GM23248 (cell line): ENCODE measurements at regions not wholly inside any gene's neighbourhood (a gene's known extent, or its start where the extent isn't known, plus 50 kb on each side); places are given as distances from the start of the nearest gene placed in this dataset.

Source experiments
- DNase-seq: peaks from one replicate; pipeline ENCODE4 v3.0.0-alpha.2; 2015
- H2AFZ ChIP-seq: fragments of 200-600 bp; sonication (generic); 2 replicates; pipeline ENCODE4 v1.6.1; 2016; ENCODE audit warnings: antibody characterized with exemption
- H3F3A ChIP-seq: fragments of 200-600 bp; sonication (generic); 2 replicates; pipeline ENCODE4 v1.6.1; 2016; ENCODE audit warnings: mild to moderate bottlenecking, antibody characterized with exemption, mixed run types; ENCODE audit not compliant: insufficient read depth
- H3K27ac ChIP-seq: fragments of 200-600 bp; sonication (generic); 2 replicates; pipeline ENCODE4 v1.5.1; 2016; ENCODE audit warnings: mild to moderate bottlenecking
- H3K27me3 ChIP-seq: fragments of 200-600 bp; sonication (generic); replicated peaks from 2 replicates; pipeline ENCODE4 v1.6.1; 2016; ENCODE audit warnings: mild to moderate bottlenecking; ENCODE audit not compliant: insufficient read depth
- H3K36me3 ChIP-seq: fragments of 200-600 bp; sonication (generic); 2 replicates; pipeline ENCODE4 v1.6.1; 2016; ENCODE audit warnings: low read depth, mild to moderate bottlenecking
- H3K4me1 ChIP-seq: fragments of 200-600 bp; sonication (generic); 2 replicates; pipeline ENCODE4 v1.6.1; 2016; ENCODE audit warnings: mild to moderate bottlenecking; ENCODE audit not compliant: insufficient read depth
- H3K4me2 ChIP-seq: fragments of 200-600 bp; sonication (generic); one replicate; pipeline ENCODE4 v1.6.1; 2016; ENCODE audit warnings: mild to moderate bottlenecking; ENCODE audit not compliant: unreplicated experiment
- H3K4me3 ChIP-seq: fragments of 200-600 bp; sonication (generic); 2 replicates; pipeline ENCODE4 v1.5.1; 2016; ENCODE audit warnings: mild to moderate bottlenecking
- H3K79me2 ChIP-seq: fragments of 200-600 bp; sonication (generic); 2 replicates; pipeline ENCODE4 v1.6.1; 2016; ENCODE audit warnings: mild to moderate bottlenecking; ENCODE audit not compliant: insufficient read depth
- H3K9ac ChIP-seq: fragments of 200-600 bp; sonication (generic); 2 replicates; pipeline ENCODE4 v1.6.1; 2016; ENCODE audit warnings: mild to moderate bottlenecking
- H3K9me2 ChIP-seq: fragments of 200-600 bp; sonication (generic); 2 replicates; pipeline ENCODE4 v1.6.1; 2016; ENCODE audit warnings: mixed run types, mild to moderate bottlenecking, moderate library complexity; ENCODE audit not compliant: insufficient read depth
- H3K9me3 ChIP-seq: fragments of 200-600 bp; sonication (generic); one replicate; pipeline ENCODE4 v1.6.1; 2017; ENCODE audit warnings: low read depth
- H4K20me1 ChIP-seq: fragments of 200-600 bp; sonication (generic); 2 replicates; pipeline ENCODE4 v1.6.0; 2016; ENCODE audit not compliant: insufficient read depth
- EZH2 ChIP-seq: fragments of 200-600 bp; sonication (generic); IDR thresholded peaks from 2 replicates; pipeline ENCODE4 v1.6.1; 2018; ENCODE audit warnings: antibody characterized with exemption, mild to moderate bottlenecking; ENCODE audit not compliant: insufficient read depth, poor library complexity, severe bottlenecking
- EZH2phosphoT487 ChIP-seq: fragments of 200-600 bp; sonication (generic); IDR thresholded peaks from 2 replicates; pipeline ENCODE4 v1.6.1; 2018; ENCODE audit warnings: antibody characterized with exemption, moderate library complexity, mild to moderate bottlenecking, low read depth; ENCODE audit not compliant: insufficient read depth
- WGBS, 2 experiments: methylation state at CpG; one replicate each; pipeline ENCODE4 v1.1.6; 2015 to 2017; ENCODE audit warnings: low lambda C conversion rate in 2 of 2, low coverage in 1 of 2; ENCODE audit errors: missing lambda C conversion rate in 2 of 2; 5-methylcytosine and 5-hydroxymethylcytosine counted together
- in situ Hi-C: fragments of 300-500 bp; cut with MboI; formaldehyde crosslinking; loops from 2 replicates; pipeline ENCODE4 v1.15.0; 2020

DNA sequence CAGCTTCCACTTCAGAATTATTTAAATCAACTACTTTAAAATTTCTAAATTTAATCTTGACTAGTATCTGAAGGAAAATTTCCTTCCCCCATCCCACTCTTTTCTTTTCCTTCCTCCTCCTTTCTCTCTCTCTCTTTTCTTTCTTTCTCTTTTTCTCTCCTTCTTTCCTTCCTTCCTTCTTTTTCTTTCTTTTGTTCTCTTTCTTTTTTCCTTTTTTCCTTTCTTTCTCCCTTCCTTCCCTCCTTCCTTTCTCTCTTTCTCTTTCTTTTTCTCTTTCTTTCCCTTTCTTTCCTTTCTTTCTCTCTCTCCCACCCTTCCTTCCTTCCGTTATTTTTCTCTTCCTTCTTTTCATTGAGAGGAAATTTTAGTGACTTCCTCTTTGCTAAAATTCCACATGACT is 132.0 kb upstream of the CDH19 start:
- TF ChIP-seq EZH2phosphoT487 (no peak), EZH2 (no peak)

DNA sequence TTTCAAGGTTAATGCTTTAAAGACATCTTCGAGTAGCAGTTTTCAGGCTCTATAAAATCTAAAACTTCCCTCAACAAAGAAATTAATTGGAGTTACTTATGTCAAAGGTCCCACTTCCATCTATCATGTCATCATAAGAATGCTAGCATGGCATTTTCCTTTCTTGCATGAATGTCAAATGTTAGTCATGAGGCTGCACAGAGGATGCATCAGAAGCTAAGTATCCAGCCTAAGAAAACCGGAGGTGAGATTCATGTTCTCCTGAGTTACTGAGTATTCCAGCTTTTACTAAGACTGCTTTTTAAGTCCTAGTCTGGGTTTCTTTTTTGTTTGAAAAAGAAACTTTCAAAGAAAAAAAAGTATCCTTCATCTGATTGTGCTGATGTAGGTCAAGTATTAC is 130.6 kb upstream of the CDH19 start:
- no peaks in the 10 kb centered on the region for H3F3A ChIP-seq
- H3K27me3 ChIP-seq, result no peaks in the 10 kb centered on the region
- DNase-seq, result no peak
- H3K9me2 ChIP-seq, result no peaks in the 10 kb centered on the region
- H3K27ac ChIP-seq, result no peak overlapping the region
- 11 to 12% methylated on average over 2 of the region's 2 CpGs for WGBS, 2 experiments
- H3K4me1 ChIP-seq, result no peaks in the 10 kb centered on the region
- H3K36me3 ChIP-seq, result no peaks in the 10 kb centered on the region
- no peak overlapping the region for H2AFZ ChIP-seq
- H3K9ac ChIP-seq, result no peak overlapping the region
- in situ Hi-C loops, result no loop called here
- no peak for TF ChIP-seq EZH2phosphoT487
- TF ChIP-seq EZH2, result no peak
- no peaks in the 10 kb centered on the region for H4K20me1 ChIP-seq
- no peak overlapping the region for H3K4me2 ChIP-seq
- H3K9me3 ChIP-seq, result no peaks in the 10 kb centered on the region
- H3K79me2 ChIP-seq, result no peaks in the 10 kb centered on the region
- no peak overlapping the region for H3K4me3 ChIP-seq

More for the DNA sequence above, 132.0 kb upstream of the CDH19 start:
- H3K4me1 ChIP-seq, result no peaks in the 10 kb centered on the region
- no peak overlapping the region for H3K9ac ChIP-seq
- WGBS, 2 experiments, result 3 to 14% methylated on average over 1 of the region's 1 CpG
- H3K27me3 ChIP-seq, result no peaks in the 10 kb centered on the region
- H3K79me2 ChIP-seq, result no peaks in the 10 kb centered on the region
- H3K9me3 ChIP-seq, result no peaks in the 10 kb centered on the region
- in situ Hi-C loops, result no loop called here
- H3K27ac ChIP-seq, result no peak overlapping the region
- H3K36me3 ChIP-seq, result no peaks in the 10 kb centered on the region
- no peak overlapping the region for H3K4me2 ChIP-seq
- DNase-seq, result no peak
- no peaks in the 10 kb centered on the region for H3K9me2 ChIP-seq
- H2AFZ ChIP-seq, result no peak overlapping the region
- no peak overlapping the region for H3K4me3 ChIP-seq
- H3F3A ChIP-seq, result no peaks in the 10 kb centered on the region
- H4K20me1 ChIP-seq, result no peaks in the 10 kb centered on the region

DNA sequence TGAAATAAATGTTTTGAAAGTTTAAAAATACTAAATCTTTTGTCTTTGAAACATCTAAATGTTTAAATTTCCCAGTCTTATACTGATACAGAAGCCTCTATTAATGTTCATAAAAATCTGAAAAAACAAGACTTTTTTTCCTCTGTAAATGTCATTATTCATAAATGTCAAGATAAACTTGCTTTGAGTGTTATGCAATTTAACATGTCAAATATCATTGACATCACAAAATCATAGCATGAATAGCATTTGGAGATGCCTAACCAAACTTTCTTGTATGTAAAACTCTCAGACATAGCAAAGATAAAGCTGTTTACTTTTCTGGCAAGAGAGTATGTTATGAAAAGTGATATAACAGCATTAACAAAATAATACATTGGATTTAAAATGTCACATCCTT is 128.0 kb upstream of the CDH19 start:
- Histone ChIP-seq H3K4me2 (no peak overlapping the region), H3K36me3 (no peaks in the 10 kb centered on the region), H3K9me3 (no peaks in the 10 kb centered on the region), H3K27ac (no peak overlapping the region), H3K79me2 (no peaks in the 10 kb centered on the region), H3K9ac (no peak overlapping the region), H3F3A (no peaks in the 10 kb centered on the region), H2AFZ (no peak overlapping the region), H4K20me1 (no peaks in the 10 kb centered on the region), H3K4me3 (no peak overlapping the region), H3K9me2 (no peaks in the 10 kb centered on the region), H3K27me3 (no peaks in the 10 kb centered on the region), H3K4me1 (no peaks in the 10 kb centered on the region)
- in situ Hi-C loops, result no loop called here
- DNase-seq, result no peak
- TF ChIP-seq EZH2phosphoT487 (no peak), EZH2 (no peak)

DNA sequence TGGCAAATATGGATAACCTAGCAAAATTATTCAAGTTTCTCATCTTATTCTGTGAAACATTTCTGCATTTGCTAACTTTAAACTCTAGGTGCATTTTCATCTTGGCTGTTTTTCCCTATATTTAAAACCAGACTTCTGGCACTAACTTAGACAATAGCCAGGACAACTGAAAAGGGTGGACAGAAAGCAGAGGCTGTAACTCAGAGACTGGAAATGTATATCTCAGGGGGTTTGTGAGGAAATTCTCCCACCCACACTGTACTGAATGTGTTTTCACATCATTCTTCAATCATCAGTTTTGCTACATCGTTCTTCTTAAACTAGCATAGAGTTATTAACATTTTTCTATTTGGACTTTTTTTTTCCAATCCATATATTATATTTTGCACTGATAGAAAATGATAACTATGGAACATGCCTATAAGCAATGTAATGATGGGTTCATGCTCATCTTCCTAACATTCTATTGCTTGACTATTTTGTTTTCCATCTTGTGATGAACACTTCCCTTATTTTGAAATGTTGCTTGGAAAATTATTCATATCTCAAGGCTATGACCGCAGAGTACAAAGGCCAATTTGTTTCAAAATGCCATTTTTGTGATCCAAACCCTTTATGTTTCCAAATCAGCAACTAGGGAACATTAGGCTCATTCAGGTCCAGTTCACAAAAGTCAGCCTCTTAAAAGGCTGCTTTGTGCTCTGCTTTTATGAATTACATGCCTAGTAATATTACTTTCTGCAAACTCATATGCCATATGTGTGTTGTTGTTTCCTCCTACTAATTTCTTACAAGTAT is 125.8 kb upstream of the CDH19 start:
- Histone ChIP-seq H3K9me2 (no peaks in the 10 kb centered on the region), H3K79me2 (no peaks in the 10 kb centered on the region), H2AFZ (no peak overlapping the region), H3K36me3 (no peaks in the 10 kb centered on the region), H3K9ac (no peak overlapping the region), H3K27me3 (no peaks in the 10 kb centered on the region), H3F3A (no peaks in the 10 kb centered on the region), H3K9me3 (no peaks in the 10 kb centered on the region), H3K4me3 (no peak overlapping the region), H3K4me1 (no peaks in the 10 kb centered on the region), H3K4me2 (no peak overlapping the region), H4K20me1 (no peaks in the 10 kb centered on the region), H3K27ac (no peak overlapping the region)
- TF ChIP-seq EZH2phosphoT487 (no peak), EZH2 (no peak)
- 14 to 15% methylated on average over 2 of the region's 2 CpGs for WGBS, 2 experiments
- in situ Hi-C loops, result no loop called here
- no peak for DNase-seq

DNA sequence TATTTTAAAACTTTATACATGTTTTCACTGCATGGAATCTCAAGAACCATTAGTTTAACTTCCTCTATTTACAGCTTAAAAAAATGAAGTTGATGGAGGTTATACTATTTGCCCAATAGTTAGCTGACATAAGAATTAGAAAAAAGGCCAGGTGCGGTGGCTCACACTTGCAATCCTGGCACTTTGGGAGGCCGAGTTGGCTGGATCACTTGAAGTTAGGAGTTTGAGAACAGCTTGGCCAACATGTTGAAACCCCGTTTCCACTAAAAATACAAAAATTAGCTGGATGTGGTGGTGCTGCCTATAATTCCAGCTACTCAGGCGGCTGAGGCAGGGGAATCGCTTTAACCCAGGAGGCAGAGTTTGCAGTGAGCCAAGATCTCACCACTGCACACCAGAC is 125.1 kb upstream of the CDH19 start:
- 25 to 26% methylated on average over 5 of the region's 5 CpGs for WGBS, 2 experiments
- Histone ChIP-seq H3K36me3 (no peaks in the 10 kb centered on the region), H3K4me2 (no peak overlapping the region), H2AFZ (no peak overlapping the region), H3K4me1 (no peaks in the 10 kb centered on the region), H3F3A (no peaks in the 10 kb centered on the region), H3K79me2 (no peaks in the 10 kb centered on the region), H3K27ac (no peak overlapping the region), H3K9me3 (no peaks in the 10 kb centered on the region), H3K9me2 (no peaks in the 10 kb centered on the region), H3K9ac (no peak overlapping the region), H3K27me3 (no peaks in the 10 kb centered on the region), H4K20me1 (no peaks in the 10 kb centered on the region), H3K4me3 (no peak overlapping the region)
- in situ Hi-C loops, result no loop called here
- TF ChIP-seq EZH2phosphoT487 (no peak), EZH2 (no peak)
- no peak for DNase-seq
